ENCODE measurements at regions not wholly inside any gene's neighbourhood (a gene's known extent, or its start where the extent isn't known, plus 50 kb on each side); places are given as distances from the start of the nearest gene placed in this dataset.

- Histone ChIP-seq H3K4me1 (ENCODE audit: insufficient read depth) (no peaks in the 10 kb centered on the region), H2AFZ (no peak overlapping the region), H3K9me2 (replicated peaks; ENCODE audit: insufficient read depth) (no peaks in the 10 kb centered on the region), H4K20me1 (ENCODE audit: insufficient read depth, poor library complexity, severe bottlenecking) (no peaks in the 10 kb centered on the region), H3K79me2 (no peaks in the 10 kb centered on the region), H3K4me2 (no peak overlapping the region), H3K36me3 (replicated peaks; ENCODE audit: insufficient read depth, low read depth) (no peaks in the 10 kb centered on the region), H3K4me3 (no peak overlapping the region), H3K27me3 (peaks cover 13% of the 10 kb centered on the region), H3K27ac (no peak overlapping the region), H3K9me3 (ENCODE audit: low read depth) (no peaks in the 10 kb centered on the region)
- DNase-seq (ENCODE audit: low spot score) = no peak
- no peak for TF ChIP-seq EZH2 (IDR thresholded peaks at IDR 0.05; ENCODE audit: borderline replicate concordance)
- TF ChIP-seq EZH2phosphoT487 (IDR thresholded peaks at IDR 0.05; ENCODE audit: low read depth, severe bottlenecking, unreplicated experiment) = no peak
- TF ChIP-seq CTCF (IDR thresholded peaks at IDR 0.05; ENCODE audit: poor library complexity) = no peak
- WGBS (ENCODE audit: low lambda C conversion rate, missing lambda C conversion rate) = 96% methylated on average over 8 of the region's 8 CpGs
These were observed 224.0 kb upstream of the GMDS start for GRCh38 chr6:2469428-2469827.

- Histone ChIP-seq H3K4me3 (no peak overlapping the region), H3K27me3 (peaks cover 13% of the 10 kb centered on the region), H3K4me2 (no peak overlapping the region), H3K9me3 (ENCODE audit: low read depth) (no peaks in the 10 kb centered on the region), H3K36me3 (replicated peaks; ENCODE audit: insufficient read depth, low read depth) (no peaks in the 10 kb centered on the region), H3K27ac (no peak overlapping the region), H3K79me2 (no peaks in the 10 kb centered on the region), H3K9me2 (replicated peaks; ENCODE audit: insufficient read depth) (no peaks in the 10 kb centered on the region), H3K4me1 (ENCODE audit: insufficient read depth) (no peaks in the 10 kb centered on the region), H4K20me1 (ENCODE audit: insufficient read depth, poor library complexity, severe bottlenecking) (no peaks in the 10 kb centered on the region), H2AFZ (no peak overlapping the region)
- DNase-seq (ENCODE audit: low spot score) = no peak
- 48% methylated on average over 3 of the region's 4 CpGs for WGBS (ENCODE audit: low lambda C conversion rate, missing lambda C conversion rate)
- TF ChIP-seq CTCF (IDR thresholded peaks at IDR 0.05; ENCODE audit: poor library complexity) = no peak
- no peak for TF ChIP-seq EZH2phosphoT487 (IDR thresholded peaks at IDR 0.05; ENCODE audit: low read depth, severe bottlenecking, unreplicated experiment)
- no peak for TF ChIP-seq EZH2 (IDR thresholded peaks at IDR 0.05; ENCODE audit: borderline replicate concordance)
These were observed 223.2 kb upstream of the GMDS start for GRCh38 chr6:2468601-2468955.

GRCh38 chr6:2467929-2468600 lies 222.7 kb upstream of the GMDS start:
- Histone ChIP-seq H3K4me3 (no peak overlapping the region), H3K9me3 (ENCODE audit: low read depth) (no peaks in the 10 kb centered on the region), H3K4me1 (ENCODE audit: insufficient read depth) (no peaks in the 10 kb centered on the region), H3K79me2 (no peaks in the 10 kb centered on the region), H3K9me2 (replicated peaks; ENCODE audit: insufficient read depth) (no peaks in the 10 kb centered on the region), H3K27ac (no peak overlapping the region), H3K36me3 (replicated peaks; ENCODE audit: insufficient read depth, low read depth) (no peaks in the 10 kb centered on the region), H3K27me3 (peaks cover 13% of the 10 kb centered on the region), H4K20me1 (ENCODE audit: insufficient read depth, poor library complexity, severe bottlenecking) (no peaks in the 10 kb centered on the region), H3K4me2 (no peak overlapping the region), H2AFZ (no peak overlapping the region)
- TF ChIP-seq EZH2phosphoT487 (IDR thresholded peaks at IDR 0.05; ENCODE audit: low read depth, severe bottlenecking, unreplicated experiment) (no peak), CTCF (IDR thresholded peaks at IDR 0.05; ENCODE audit: poor library complexity) (no peak), EZH2 (IDR thresholded peaks at IDR 0.05; ENCODE audit: borderline replicate concordance) (no peak)
- WGBS (ENCODE audit: low lambda C conversion rate, missing lambda C conversion rate) = 31% methylated on average over 5 of the region's 6 CpGs
- no peak for DNase-seq (ENCODE audit: low spot score)

Measured in hepatocyte (in vitro differentiated cells).